Keratinocyte (primary cell): ENCODE measurements at regions not wholly inside any gene's neighbourhood (a gene's known extent, or its start where the extent isn't known, plus 50 kb on each side); places are given as distances from the start of the nearest gene placed in this dataset.

Source experiments
- DNase-seq: peaks from one replicate; pipeline ENCODE4 v3.0.0-alpha.2; 2011; ENCODE audit warnings: low read depth, missing footprints, low spot score
- FAIRE-seq: peaks from 2 replicates; lab custom pipeline; 2011; peaks lifted over from hg19 to GRCh38; lab: Jason Lieb, UNC
- H2AFZ ChIP-seq: 2 replicates; pipeline ENCODE4 v1.6.0; 2012; ENCODE audit warnings: low read length, control low read depth, inconsistent platforms; ENCODE audit not compliant: control insufficient read depth
- H3K27ac ChIP-seq: 2 replicates; pipeline ENCODE4 v1.5.1; 2011; ENCODE audit warnings: low read length; ENCODE audit not compliant: control insufficient read depth, insufficient read depth
- H3K27me3 ChIP-seq: 3 replicates; pipeline ENCODE4 v1.6.0; 2011; ENCODE audit warnings: low read length; ENCODE audit not compliant: control insufficient read depth, insufficient read depth; ENCODE audit errors: extremely low read depth
- H3K36me3 ChIP-seq, 2 experiments: 2 replicates in 1 of 2; 3 replicates in 1 of 2; pipeline ENCODE4 v1.5.1; 2011; ENCODE audit warnings: low read length in 2 of 2, mild to moderate bottlenecking in 1 of 2; ENCODE audit not compliant: control insufficient read depth in 2 of 2, insufficient read depth in 2 of 2; ENCODE audit errors: extremely low read depth in 1 of 2
- H3K4me1 ChIP-seq: 3 replicates; pipeline ENCODE4 v1.5.1; 2011; ENCODE audit warnings: low read length; ENCODE audit not compliant: control insufficient read depth, insufficient read depth; ENCODE audit errors: extremely low read depth
- H3K4me2 ChIP-seq: 3 replicates; pipeline ENCODE4 v1.6.0; 2011; ENCODE audit warnings: low read depth, low read length; ENCODE audit not compliant: control insufficient read depth, insufficient read depth; ENCODE audit errors: extremely low read depth
- H3K4me3 ChIP-seq, 3 experiments: fragments of 200-600 bp in 1 of 3; sonication (generic) in 1 of 3; 2 replicates in 2 of 3; 3 replicates in 1 of 3; pipeline ENCODE4 v1.5.1; 2011 to 2016; ENCODE audit warnings: low read length in 3 of 3, mild to moderate bottlenecking in 3 of 3, control low read depth in 2 of 3, inconsistent platforms in 1 of 3, low read depth in 1 of 3, mixed read lengths in 1 of 3, mixed run types in 1 of 3, moderate library complexity in 1 of 3; ENCODE audit not compliant: control insufficient read depth in 2 of 3, insufficient read depth in 2 of 3; ENCODE audit errors: extremely low read depth in 1 of 3
- H3K79me2 ChIP-seq: 2 replicates; pipeline ENCODE4 v1.6.0; 2012; ENCODE audit warnings: low read length; ENCODE audit not compliant: control insufficient read depth, insufficient read depth
- H3K9ac ChIP-seq: 3 replicates; pipeline ENCODE4 v1.6.0; 2011; ENCODE audit warnings: low read length; ENCODE audit not compliant: control insufficient read depth, insufficient read depth; ENCODE audit errors: extremely low read depth
- H3K9me1 ChIP-seq: 3 replicates; pipeline ENCODE4 v1.6.0; 2011; ENCODE audit warnings: low read length; ENCODE audit not compliant: control insufficient read depth, insufficient read depth; ENCODE audit errors: extremely low read depth
- H3K9me3 ChIP-seq: 2 replicates; pipeline ENCODE4 v1.5.1; 2012; ENCODE audit warnings: low read depth, low read length; ENCODE audit not compliant: control insufficient read depth
- H4K20me1 ChIP-seq: 3 replicates; pipeline ENCODE4 v1.6.0; 2011; ENCODE audit warnings: low read length; ENCODE audit not compliant: control insufficient read depth, insufficient read depth; ENCODE audit errors: extremely low read depth
- EZH2 ChIP-seq: IDR thresholded peaks from one replicate; pipeline ENCODE4 v1.6.1; 2012; ENCODE audit warnings: inconsistent platforms, mild to moderate bottlenecking, low read length, moderate library complexity
- dilution Hi-C: fragments of 300-500 bp; cut with MboI; formaldehyde crosslinking; loops from one replicate; pipeline ENCODE4 v1.7.0; 2020; ENCODE audit warnings: low sequenced_read_pairs; ENCODE audit not compliant: extremely low pct_ligation_motif_present
- TF ChIP-seq, protein P1 (sequence below), 3 experiments: IDR thresholded peaks in 1 of 3; conservative IDR thresholded peaks in 1 of 3; optimal IDR thresholded peaks in 1 of 3; 2 replicates in 2 of 3; 3 replicates in 1 of 3; pipeline versions ENCODE3 to v1.5.1; 2011; ENCODE audit warnings: low read length in 3 of 3, mild to moderate bottlenecking in 3 of 3, moderate library complexity in 2 of 3, control low read depth in 1 of 3, inconsistent platforms in 1 of 3; ENCODE audit not compliant: insufficient read depth in 2 of 3; ENCODE audit errors: extremely low read depth in 1 of 3

DNA sequence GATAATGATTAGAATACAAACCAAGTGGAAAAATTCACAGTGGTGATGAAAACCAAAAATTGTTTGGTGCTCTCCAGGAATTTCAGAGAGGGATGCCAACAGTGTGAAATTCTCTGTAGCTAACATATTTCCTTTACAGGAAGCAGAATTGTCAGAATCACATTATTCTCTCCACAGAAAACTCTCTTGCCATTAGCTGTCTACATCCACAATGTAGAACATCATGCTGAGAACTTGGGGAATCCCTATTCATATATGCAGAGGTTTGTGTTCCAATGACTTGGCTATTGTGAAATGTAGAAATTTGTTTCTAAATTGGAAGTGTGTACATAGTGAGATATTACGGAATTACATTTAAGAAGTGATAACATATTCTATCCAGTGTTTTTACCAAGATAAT is 142.0 kb downstream of the PCDH7 start:
- no peaks in the 10 kb centered on the region for H3K9me1 ChIP-seq
- no peak overlapping the region for H2AFZ ChIP-seq
- no peaks in the 10 kb centered on the region for H3K79me2 ChIP-seq
- H3K4me2 ChIP-seq: no peak overlapping the region
- FAIRE-seq (peak; percentile 77), DNase-seq (no peak)
- TF ChIP-seq, protein P1, sequence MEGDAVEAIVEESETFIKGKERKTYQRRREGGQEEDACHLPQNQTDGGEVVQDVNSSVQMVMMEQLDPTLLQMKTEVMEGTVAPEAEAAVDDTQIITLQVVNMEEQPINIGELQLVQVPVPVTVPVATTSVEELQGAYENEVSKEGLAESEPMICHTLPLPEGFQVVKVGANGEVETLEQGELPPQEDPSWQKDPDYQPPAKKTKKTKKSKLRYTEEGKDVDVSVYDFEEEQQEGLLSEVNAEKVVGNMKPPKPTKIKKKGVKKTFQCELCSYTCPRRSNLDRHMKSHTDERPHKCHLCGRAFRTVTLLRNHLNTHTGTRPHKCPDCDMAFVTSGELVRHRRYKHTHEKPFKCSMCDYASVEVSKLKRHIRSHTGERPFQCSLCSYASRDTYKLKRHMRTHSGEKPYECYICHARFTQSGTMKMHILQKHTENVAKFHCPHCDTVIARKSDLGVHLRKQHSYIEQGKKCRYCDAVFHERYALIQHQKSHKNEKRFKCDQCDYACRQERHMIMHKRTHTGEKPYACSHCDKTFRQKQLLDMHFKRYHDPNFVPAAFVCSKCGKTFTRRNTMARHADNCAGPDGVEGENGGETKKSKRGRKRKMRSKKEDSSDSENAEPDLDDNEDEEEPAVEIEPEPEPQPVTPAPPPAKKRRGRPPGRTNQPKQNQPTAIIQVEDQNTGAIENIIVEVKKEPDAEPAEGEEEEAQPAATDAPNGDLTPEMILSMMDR (optimal IDR thresholded peaks at IDR 0.05 in 1 of 3, IDR thresholded peaks at IDR 0.05 in 1 of 3, conservative IDR thresholded peaks at IDR 0.05 in 1 of 3; ENCODE audit: extremely low read depth in 1 of 3, insufficient read depth in 2 of 3, low read length in 3 of 3): no peak
- TF ChIP-seq EZH2: no peak
- no peak overlapping the region for H3K4me3 ChIP-seq
- H3K4me1 ChIP-seq: peaks cover 27% of the 10 kb centered on the region
- H4K20me1 ChIP-seq: no peaks in the 10 kb centered on the region
- H3K27me3 ChIP-seq: no peaks in the 10 kb centered on the region
- no peak overlapping the region for H3K9ac ChIP-seq
- no peaks in the 10 kb centered on the region for H3K36me3 ChIP-seq
- dilution Hi-C loops: no loop called here
- no peak overlapping the region for H3K27ac ChIP-seq
- H3K9me3 ChIP-seq: no peaks in the 10 kb centered on the region

DNA sequence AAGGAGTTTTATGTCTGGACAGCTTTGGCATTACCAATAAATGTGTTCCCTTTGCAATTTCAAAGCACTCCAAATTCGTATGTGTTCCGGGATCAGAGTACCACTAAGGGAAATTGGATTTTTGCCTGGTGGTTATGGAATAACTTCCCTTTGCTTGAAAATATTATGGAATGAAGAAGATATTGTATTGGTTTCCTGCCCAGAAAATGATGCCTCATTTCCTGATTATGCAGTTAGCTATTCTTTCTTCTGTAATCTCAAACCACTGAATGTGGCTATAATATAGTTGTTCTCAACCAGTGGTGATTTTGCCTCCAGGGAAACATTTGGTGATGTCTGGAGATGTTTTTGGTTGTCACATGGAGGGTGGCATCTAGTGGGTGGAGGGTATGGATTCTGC is 142.9 kb downstream of the PCDH7 start:
- TF ChIP-seq, protein P1 (optimal IDR thresholded peaks at IDR 0.05 in 1 of 3, IDR thresholded peaks at IDR 0.05 in 1 of 3, conservative IDR thresholded peaks at IDR 0.05 in 1 of 3; ENCODE audit: extremely low read depth in 1 of 3, insufficient read depth in 2 of 3, low read length in 3 of 3): peak in 1 of 3 experiments; percentile 9
- no peak for TF ChIP-seq EZH2
- peak overlapping the region; percentile 7 for H3K4me2 ChIP-seq
- peaks cover 32% of the 10 kb centered on the region for H3K4me1 ChIP-seq
- dilution Hi-C loops: no loop called here
- peak; percentile 94 for FAIRE-seq
- H3K9ac ChIP-seq: no peak overlapping the region
- H2AFZ ChIP-seq: no peak overlapping the region
- no peaks in the 10 kb centered on the region for H4K20me1 ChIP-seq
- H3K36me3 ChIP-seq: no peaks in the 10 kb centered on the region
- no peak for DNase-seq
- no peak overlapping the region for H3K4me3 ChIP-seq
- H3K27ac ChIP-seq: no peak overlapping the region
- H3K27me3 ChIP-seq: no peaks in the 10 kb centered on the region
- H3K9me1 ChIP-seq: no peaks in the 10 kb centered on the region
- no peaks in the 10 kb centered on the region for H3K9me3 ChIP-seq
- no peaks in the 10 kb centered on the region for H3K79me2 ChIP-seq
